Right atrium auricular region (tissue), 2 donors: ENCODE measurements at regions not wholly inside any gene's neighbourhood (a gene's known extent, or its start where the extent isn't known, plus 50 kb on each side); places are given as distances from the start of the nearest gene placed in this dataset.

Experiments used
- DNase-seq: peaks from one replicate; pipeline ENCODE4 v3.0.0-alpha.2; 2019; ENCODE audit warnings: low spot score
- H3K27ac ChIP-seq, 2 donors: fragments of 200-600 bp; sonication (generic); 1 replicate in 1 of 2; 2 replicates in 1 of 2; pipeline ENCODE4 v1.5.1; 2016 to 2019
- H3K27me3 ChIP-seq, 2 donors: fragments of 200-600 bp; sonication (generic); one replicate each; pipeline versions ENCODE4 v1.5.1 to v1.6.0; 2017 to 2019
- H3K36me3 ChIP-seq: fragments of 200-600 bp; sonication (generic); one replicate; pipeline ENCODE4 v1.5.1; 2016
- H3K4me1 ChIP-seq, 2 donors: fragments of 200-600 bp; sonication (generic); one replicate each; pipeline versions ENCODE4 v1.5.1 to v1.6.0; 2017 to 2019
- H3K4me3 ChIP-seq, 2 donors: fragments of 200-600 bp; sonication (generic); 1 replicate in 1 of 2; 2 replicates in 1 of 2; pipeline ENCODE4 v1.5.1; 2017 to 2019; ENCODE audit warnings: mild to moderate bottlenecking in 1 of 2, moderate library complexity in 1 of 2
- H3K9me3 ChIP-seq, 2 donors: fragments of 200-600 bp; sonication (generic); one replicate each; pipeline ENCODE4 v1.5.1; 2019
- TF ChIP-seq, protein P1 (sequence below), 2 donors: fragments of 200-600 bp; sonication (generic); IDR thresholded peaks; one replicate each; pipeline ENCODE4 v1.5.1; 2019; ENCODE audit warnings: antibody characterized with exemption in 2 of 2

DNA sequence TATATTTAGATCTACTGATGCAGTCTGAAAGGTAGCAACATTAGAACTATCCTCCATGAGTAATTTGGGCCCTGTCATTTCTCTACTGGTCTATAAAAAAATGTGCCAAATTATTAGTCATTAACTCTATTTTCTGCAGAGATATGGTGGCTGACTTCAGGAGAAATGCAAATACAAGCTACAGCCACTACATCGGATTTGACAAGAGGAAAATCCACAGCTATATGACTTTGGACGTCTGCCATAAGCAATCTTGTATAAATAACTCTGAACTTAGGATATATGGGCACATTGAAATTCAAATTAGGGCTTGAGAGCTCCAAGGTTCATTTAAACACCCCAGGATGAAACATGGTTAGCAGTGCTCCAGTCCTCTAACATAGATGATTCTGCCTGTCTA lies 983.0 kb upstream of the LRFN5 start:
- DNase-seq, result no peak
- H3K9me3 ChIP-seq, result no peaks in the 10 kb centered on the region

DNA sequence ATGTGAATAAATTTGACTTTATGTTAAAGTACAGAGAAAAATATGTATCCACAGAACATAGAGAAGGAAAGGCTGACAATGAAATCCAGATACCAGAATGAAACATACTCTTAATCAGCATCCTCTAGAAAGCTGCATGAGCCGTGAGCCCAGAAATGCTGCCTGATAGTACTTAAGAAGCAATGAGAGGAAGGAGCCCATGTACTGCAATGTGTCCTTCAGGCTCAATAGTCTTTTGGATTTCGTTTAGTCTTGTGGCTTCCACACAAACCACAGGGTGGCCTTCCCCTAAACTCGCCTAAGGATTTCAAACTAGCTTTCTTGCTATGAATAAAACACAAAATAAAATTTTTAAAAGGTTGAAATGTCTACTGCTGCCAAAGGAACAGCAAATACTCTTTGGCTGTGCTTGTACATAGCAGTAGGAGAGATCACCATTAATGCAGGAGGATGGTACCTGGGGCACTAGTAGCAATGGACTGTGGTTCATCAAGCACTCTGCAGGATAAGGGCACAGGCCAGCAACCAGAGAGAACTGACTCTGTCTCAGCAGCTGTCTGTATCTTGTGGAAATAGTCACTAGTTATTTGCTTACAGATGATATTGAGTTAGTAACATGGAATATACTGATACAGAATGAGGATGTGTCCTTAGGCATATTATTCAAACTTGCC lies 988.3 kb upstream of the LRFN5 start:
- Histone ChIP-seq H3K4me1 (no peaks in the 10 kb centered on the region), H3K9me3 (no peaks in the 10 kb centered on the region), H3K27me3 (no peaks in the 10 kb centered on the region), H3K36me3 (no peaks in the 10 kb centered on the region), H3K27ac (no peak overlapping the region), H3K4me3 (no peak overlapping the region)
- TF ChIP-seq, protein P1, sequence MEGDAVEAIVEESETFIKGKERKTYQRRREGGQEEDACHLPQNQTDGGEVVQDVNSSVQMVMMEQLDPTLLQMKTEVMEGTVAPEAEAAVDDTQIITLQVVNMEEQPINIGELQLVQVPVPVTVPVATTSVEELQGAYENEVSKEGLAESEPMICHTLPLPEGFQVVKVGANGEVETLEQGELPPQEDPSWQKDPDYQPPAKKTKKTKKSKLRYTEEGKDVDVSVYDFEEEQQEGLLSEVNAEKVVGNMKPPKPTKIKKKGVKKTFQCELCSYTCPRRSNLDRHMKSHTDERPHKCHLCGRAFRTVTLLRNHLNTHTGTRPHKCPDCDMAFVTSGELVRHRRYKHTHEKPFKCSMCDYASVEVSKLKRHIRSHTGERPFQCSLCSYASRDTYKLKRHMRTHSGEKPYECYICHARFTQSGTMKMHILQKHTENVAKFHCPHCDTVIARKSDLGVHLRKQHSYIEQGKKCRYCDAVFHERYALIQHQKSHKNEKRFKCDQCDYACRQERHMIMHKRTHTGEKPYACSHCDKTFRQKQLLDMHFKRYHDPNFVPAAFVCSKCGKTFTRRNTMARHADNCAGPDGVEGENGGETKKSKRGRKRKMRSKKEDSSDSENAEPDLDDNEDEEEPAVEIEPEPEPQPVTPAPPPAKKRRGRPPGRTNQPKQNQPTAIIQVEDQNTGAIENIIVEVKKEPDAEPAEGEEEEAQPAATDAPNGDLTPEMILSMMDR (IDR thresholded peaks at IDR 0.05), result no peak
- no peak for DNase-seq

More for the DNA sequence above, 983.0 kb upstream of the LRFN5 start:
- Histone ChIP-seq H3K36me3 (no peaks in the 10 kb centered on the region), H3K4me3 (no peak overlapping the region), H3K4me1 (no peaks in the 10 kb centered on the region), H3K27ac (no peak overlapping the region), H3K27me3 (no peaks in the 10 kb centered on the region)
- TF ChIP-seq, protein P1 (IDR thresholded peaks at IDR 0.05), result no peak

DNA sequence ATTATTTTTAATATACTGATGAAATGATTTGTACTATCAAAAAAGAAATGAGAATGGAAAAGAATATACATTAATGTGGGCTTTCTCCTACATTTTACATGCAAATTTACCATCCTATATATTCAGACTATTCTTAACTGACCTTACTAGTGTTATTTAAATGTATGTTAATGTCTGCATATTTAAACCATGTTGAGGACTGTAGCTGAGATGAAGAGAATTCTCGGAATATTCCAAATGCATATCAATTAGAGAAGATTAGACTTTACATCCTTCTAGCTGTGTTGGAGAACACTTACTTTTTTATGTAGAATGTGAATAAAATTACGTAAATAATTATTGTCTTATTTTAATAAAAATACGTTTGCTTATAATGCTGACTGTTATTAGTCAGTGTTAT lies 990.1 kb upstream of the LRFN5 start:
- TF ChIP-seq, protein P1 (IDR thresholded peaks at IDR 0.05), result no peak
- no peaks in the 10 kb centered on the region for H3K4me1 ChIP-seq
- no peaks in the 10 kb centered on the region for H3K27me3 ChIP-seq
- no peaks in the 10 kb centered on the region for H3K36me3 ChIP-seq
- no peak for DNase-seq
- H3K9me3 ChIP-seq, result no peaks in the 10 kb centered on the region
- no peak overlapping the region for H3K27ac ChIP-seq
- no peak overlapping the region for H3K4me3 ChIP-seq

DNA sequence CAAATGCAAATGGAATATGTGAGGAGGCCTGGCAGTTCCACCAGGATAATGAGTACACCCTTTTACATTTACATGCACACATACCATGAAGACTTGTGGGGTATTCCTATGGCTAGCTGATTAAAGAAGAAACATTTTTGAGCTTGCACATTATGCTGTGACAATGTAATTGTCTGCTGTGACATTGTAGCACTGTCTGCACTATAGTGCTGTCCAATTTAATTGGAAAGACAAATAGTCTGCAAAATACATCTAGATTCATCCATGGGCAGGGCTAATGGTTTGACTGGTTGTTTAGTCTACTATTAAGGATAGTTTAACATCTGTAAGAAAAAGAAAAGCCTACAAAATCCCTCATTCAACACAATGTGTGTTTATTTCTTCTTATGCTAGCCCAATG lies 1005.6 kb upstream of the LRFN5 start:
- H3K27me3 ChIP-seq, result no peaks in the 10 kb centered on the region
- H3K4me3 ChIP-seq, result no peak overlapping the region
- DNase-seq, result no peak
- no peaks in the 10 kb centered on the region for H3K36me3 ChIP-seq
- TF ChIP-seq, protein P1 (IDR thresholded peaks at IDR 0.05), result no peak
- H3K9me3 ChIP-seq, result no peaks in the 10 kb centered on the region
- H3K27ac ChIP-seq, result no peak overlapping the region
- H3K4me1 ChIP-seq, result no peaks in the 10 kb centered on the region

DNA sequence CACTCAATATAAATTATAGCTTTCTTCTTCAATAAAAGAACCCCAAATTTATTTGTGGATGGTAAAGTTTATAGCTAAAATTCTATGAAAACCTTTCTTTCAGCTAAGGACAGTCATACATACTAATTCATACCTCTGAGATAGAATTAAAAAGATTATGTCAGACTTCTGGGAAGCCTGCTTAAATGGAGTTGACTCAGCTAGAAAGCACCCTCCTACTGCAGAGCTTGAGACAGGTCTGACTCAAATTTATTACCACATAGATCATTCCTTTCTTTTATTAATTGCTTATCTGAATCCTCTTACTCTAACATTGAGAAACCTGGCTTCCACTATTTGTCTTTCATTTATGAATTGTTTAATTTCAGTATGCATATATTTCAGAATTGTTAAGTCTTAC lies 1007.0 kb upstream of the LRFN5 start:
- Histone ChIP-seq H3K36me3 (no peaks in the 10 kb centered on the region), H3K9me3 (no peaks in the 10 kb centered on the region), H3K4me3 (no peak overlapping the region), H3K27ac (no peak overlapping the region), H3K4me1 (no peaks in the 10 kb centered on the region), H3K27me3 (no peaks in the 10 kb centered on the region)
- DNase-seq, result no peak
- TF ChIP-seq, protein P1 (IDR thresholded peaks at IDR 0.05), result no peak

DNA sequence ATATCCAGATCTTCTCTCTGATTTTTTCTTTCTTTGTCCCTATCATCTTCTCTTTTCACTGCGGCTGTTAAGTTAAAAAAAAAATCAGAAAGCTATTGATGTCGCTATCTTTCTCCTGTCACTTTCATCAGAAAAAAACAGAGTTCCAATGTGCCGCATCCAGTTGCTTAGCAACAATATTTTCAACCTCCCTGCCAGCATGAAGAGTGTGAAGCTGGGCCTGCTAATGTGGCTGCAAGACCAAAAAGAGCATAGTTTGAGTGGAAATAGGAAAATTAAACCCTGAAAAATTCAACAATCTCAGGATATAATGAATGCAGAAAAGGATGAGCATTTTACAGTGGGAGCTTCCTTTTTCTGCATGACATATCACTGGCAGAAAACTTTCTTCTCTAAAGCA lies 1025.4 kb upstream of the LRFN5 start:
- no peak for DNase-seq
- TF ChIP-seq, protein P1 (IDR thresholded peaks at IDR 0.05), result no peak
- no peaks in the 10 kb centered on the region for H3K9me3 ChIP-seq
- no peak overlapping the region for H3K27ac ChIP-seq
- H3K36me3 ChIP-seq, result no peaks in the 10 kb centered on the region
- H3K27me3 ChIP-seq, result no peaks in the 10 kb centered on the region
- no peak overlapping the region for H3K4me3 ChIP-seq
- H3K4me1 ChIP-seq, result no peaks in the 10 kb centered on the region
